ENCODE measurements at regions not wholly inside any gene's neighbourhood (a gene's known extent, or its start where the extent isn't known, plus 50 kb on each side); places are given as distances from the start of the nearest gene placed in this dataset.

GRCh38 chr4:107098401-107098800 is 62.3 kb upstream of the DKK2 start:
- no peak for TF ChIP-seq POLR2A (IDR thresholded peaks at IDR 0.05; ENCODE audit: low read depth, low read length)
- no peak for TF ChIP-seq TAF1 (IDR thresholded peaks at IDR 0.05; ENCODE audit: borderline replicate concordance, low read depth, low read length)
- TF ChIP-seq POLR2AphosphoS5 (IDR thresholded peaks at IDR 0.05; ENCODE audit: low read depth, low read length) = no peak
- DNase-seq (ENCODE audit: insufficient read length) = no peak
- no peak for FAIRE-seq

- TF ChIP-seq POLR2A (IDR thresholded peaks at IDR 0.05; ENCODE audit: low read depth, low read length) = no peak
- no peak for TF ChIP-seq POLR2AphosphoS5 (IDR thresholded peaks at IDR 0.05; ENCODE audit: low read depth, low read length)
- no peak for TF ChIP-seq TAF1 (IDR thresholded peaks at IDR 0.05; ENCODE audit: borderline replicate concordance, low read depth, low read length)
- DNase-seq (ENCODE audit: insufficient read length) (no peak), FAIRE-seq (no peak)
These were observed 58.9 kb upstream of the DKK2 start for GRCh38 chr4:107094976-107095375.

GRCh38 chr4:107094332-107094731 is 58.2 kb upstream of the DKK2 start:
- TF ChIP-seq POLR2AphosphoS5 (IDR thresholded peaks at IDR 0.05; ENCODE audit: low read depth, low read length) (no peak), TAF1 (IDR thresholded peaks at IDR 0.05; ENCODE audit: borderline replicate concordance, low read depth, low read length) (no peak), POLR2A (IDR thresholded peaks at IDR 0.05; ENCODE audit: low read depth, low read length) (no peak)
- no peak for DNase-seq (ENCODE audit: insufficient read length)
- FAIRE-seq = no peak
